ENCODE measurements at regions not wholly inside any gene's neighbourhood (a gene's known extent, or its start where the extent isn't known, plus 50 kb on each side); places are given as distances from the start of the nearest gene placed in this dataset.

DNA sequence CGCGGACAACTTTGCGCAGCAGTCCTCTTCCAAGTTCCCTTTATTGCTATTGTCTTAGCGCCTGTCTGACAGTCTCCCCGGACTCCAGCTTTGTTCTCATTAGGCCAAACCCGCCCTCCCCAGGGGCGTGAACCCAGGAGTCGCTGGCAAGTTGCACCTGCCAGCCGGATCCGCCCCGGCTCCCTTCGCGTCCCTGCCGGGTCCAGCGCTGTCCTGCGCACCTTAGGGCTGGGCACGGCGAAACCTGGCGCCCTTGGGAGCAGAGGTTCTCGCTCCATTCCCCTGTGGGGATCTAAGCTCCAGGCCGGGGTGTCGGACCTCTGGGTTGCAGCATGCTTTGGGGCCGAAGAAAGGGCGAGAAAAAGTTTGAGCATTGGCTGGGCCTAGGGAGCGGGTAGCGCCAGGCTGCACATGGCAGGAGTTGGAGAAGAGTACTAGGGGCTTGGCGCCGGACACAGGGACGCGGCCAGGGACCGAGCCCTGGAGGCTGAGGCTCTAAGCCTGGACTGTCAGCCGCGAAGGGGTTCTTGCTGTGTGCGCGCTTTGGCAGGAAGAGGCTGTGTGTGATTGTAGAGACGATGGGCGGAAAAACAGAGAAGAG, 335.1 kb upstream of the THRB start:
- CTCF ChIA-PET: no interaction called here
- Histone ChIP-seq H3K4me3 (ENCODE audit: low read depth, low read length) (peak overlapping the region; percentile 25), H3K27me3 (ENCODE audit: control insufficient read depth, insufficient read depth, low read length) (peaks cover 8% of the 10 kb centered on the region), H3K36me3 (ENCODE audit: control insufficient read depth, insufficient read depth, low read length) (no peaks in the 10 kb centered on the region)
- no peak for DNase-seq (ENCODE audit: low read depth)
- POLR2A ChIA-PET: no interaction called here
- TF ChIP-seq, protein P1, sequence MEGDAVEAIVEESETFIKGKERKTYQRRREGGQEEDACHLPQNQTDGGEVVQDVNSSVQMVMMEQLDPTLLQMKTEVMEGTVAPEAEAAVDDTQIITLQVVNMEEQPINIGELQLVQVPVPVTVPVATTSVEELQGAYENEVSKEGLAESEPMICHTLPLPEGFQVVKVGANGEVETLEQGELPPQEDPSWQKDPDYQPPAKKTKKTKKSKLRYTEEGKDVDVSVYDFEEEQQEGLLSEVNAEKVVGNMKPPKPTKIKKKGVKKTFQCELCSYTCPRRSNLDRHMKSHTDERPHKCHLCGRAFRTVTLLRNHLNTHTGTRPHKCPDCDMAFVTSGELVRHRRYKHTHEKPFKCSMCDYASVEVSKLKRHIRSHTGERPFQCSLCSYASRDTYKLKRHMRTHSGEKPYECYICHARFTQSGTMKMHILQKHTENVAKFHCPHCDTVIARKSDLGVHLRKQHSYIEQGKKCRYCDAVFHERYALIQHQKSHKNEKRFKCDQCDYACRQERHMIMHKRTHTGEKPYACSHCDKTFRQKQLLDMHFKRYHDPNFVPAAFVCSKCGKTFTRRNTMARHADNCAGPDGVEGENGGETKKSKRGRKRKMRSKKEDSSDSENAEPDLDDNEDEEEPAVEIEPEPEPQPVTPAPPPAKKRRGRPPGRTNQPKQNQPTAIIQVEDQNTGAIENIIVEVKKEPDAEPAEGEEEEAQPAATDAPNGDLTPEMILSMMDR (IDR thresholded peaks at IDR 0.05; ENCODE audit: insufficient read depth, low read depth, low read length): no peak

DNA sequence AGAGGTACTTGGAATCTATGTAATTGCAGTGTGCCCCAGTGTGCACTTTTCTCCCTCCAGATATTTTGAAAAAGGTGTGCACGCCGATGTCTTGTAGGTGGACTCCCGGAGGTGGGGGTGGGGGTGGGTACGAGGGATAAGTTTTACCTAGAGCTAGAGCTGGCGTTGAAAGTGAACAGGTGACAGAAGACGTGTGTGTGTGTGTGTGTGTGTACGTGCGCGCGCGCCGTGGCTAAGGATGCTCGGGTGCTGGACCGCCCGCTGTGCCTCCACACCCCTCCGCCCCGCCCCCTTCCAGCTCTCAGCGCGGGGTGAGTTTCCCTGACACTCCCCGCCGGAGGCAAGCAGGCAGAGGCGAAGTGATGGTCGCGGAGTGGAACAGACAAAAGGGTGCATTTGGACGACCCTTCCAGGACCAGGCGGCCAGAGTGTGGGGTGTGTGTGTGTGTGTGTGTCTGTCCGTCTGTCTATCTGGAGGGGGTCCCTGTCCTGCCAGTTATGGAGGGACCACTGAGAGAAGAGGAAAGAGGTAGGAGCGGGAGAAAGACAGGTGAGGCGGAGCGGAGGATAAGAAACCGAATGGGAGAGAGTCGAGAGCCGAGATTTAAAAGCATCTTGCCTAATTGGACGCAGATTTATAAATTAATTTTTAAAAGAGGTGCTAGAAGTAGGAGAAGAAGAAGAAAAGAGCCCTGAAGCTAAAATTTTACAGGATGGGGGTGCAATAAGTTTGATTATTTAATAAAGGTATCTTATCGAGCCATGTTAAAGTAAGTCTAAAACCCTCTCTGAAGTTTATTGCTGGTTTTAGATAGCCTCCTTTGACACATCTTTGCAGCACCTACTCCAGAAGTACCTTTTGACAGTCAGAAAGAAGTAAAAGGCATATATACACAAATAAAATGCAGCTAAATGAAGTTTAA, 335.8 kb upstream of the THRB start:
- TF ChIP-seq, protein P1 (IDR thresholded peaks at IDR 0.05; ENCODE audit: insufficient read depth, low read depth, low read length): no peak
- DNase-seq (ENCODE audit: low read depth): no peak
- H3K27me3 ChIP-seq (ENCODE audit: control insufficient read depth, insufficient read depth, low read length): peaks cover 8% of the 10 kb centered on the region
- ChIA-PET CTCF (interaction anchor here (0.6 kb wide), 1 partner anchor 1081 kb away, joined by 3 read pairs; no protein-coding TSS in a partner anchor), POLR2A (no interaction called here)
- H3K36me3 ChIP-seq (ENCODE audit: control insufficient read depth, insufficient read depth, low read length): no peaks in the 10 kb centered on the region
- H3K4me3 ChIP-seq (ENCODE audit: low read depth, low read length): no peak overlapping the region

DNA sequence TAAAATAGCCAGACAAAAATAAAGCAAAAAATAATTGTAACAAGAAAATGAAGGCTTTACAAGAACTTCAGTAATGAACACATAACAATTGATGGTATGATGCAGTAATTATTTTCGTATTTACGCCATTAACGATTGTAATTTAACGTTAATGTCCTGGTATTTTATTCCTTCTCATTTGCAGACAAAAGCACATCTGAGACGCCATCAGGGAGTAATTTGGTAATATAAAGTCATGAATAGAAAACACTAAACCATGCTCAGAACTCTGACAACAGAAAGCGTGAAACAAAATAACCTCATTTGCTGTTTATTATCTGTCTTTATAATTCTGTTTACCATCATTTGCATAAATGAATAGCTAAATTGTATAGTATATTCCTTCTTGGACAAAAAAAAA, 336.6 kb upstream of the THRB start:
- CTCF ChIA-PET: interaction anchor here (0.6 kb wide), 1 partner anchor 1080 kb away, joined by 3 read pairs; no protein-coding TSS in a partner anchor
- TF ChIP-seq, protein P1 (IDR thresholded peaks at IDR 0.05; ENCODE audit: insufficient read depth, low read depth, low read length): no peak
- no peak for DNase-seq (ENCODE audit: low read depth)
- Histone ChIP-seq H3K36me3 (ENCODE audit: control insufficient read depth, insufficient read depth, low read length) (no peaks in the 10 kb centered on the region), H3K4me3 (ENCODE audit: low read depth, low read length) (no peak overlapping the region), H3K27me3 (ENCODE audit: control insufficient read depth, insufficient read depth, low read length) (peaks cover 8% of the 10 kb centered on the region)
- POLR2A ChIA-PET: no interaction called here

DNA sequence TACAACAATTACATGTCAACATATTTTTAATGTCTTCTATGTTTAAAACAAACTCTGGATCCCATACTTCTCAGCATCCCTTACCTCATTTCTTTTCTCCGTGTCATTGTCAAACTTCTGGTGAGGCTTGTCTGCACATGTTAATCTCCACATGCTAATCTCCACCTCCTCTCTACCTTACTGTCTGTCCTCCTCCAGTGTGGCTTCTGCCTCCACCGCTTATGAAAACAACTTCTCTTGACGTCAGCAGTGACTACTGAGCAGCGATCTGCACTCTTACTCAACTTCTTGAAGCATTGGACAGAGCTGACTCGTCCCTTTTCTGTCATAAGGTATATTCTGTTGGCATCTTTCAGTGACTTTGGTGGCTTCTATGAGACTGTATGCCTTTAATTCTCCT, 338.2 kb upstream of the THRB start:
- no peak for DNase-seq (ENCODE audit: low read depth)
- H3K36me3 ChIP-seq (ENCODE audit: control insufficient read depth, insufficient read depth, low read length): no peaks in the 10 kb centered on the region
- TF ChIP-seq, protein P1 (IDR thresholded peaks at IDR 0.05; ENCODE audit: insufficient read depth, low read depth, low read length): no peak
- POLR2A ChIA-PET: no interaction called here
- no peak overlapping the region for H3K4me3 ChIP-seq (ENCODE audit: low read depth, low read length)
- CTCF ChIA-PET: no interaction called here
- peaks cover 8% of the 10 kb centered on the region for H3K27me3 ChIP-seq (ENCODE audit: control insufficient read depth, insufficient read depth, low read length)

DNA sequence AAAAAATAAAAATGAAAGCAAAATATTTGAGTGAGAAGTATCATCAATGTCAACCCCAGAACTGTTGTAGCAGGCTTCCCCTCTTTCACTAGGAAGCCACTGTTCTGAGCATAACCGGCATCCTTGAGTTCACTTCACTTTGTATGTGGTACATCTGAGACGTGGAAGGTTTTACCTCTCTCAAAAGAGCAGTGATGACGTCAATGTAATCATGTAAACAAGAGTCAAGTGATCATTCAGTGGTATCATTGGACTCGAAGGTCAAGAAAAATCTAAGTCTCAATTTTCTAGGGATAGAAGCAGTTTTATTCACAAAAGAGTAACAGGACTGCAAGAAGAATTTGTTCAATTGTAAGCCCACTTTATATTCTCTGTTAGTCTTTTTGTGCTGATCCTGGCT, 339.8 kb upstream of the THRB start:
- DNase-seq (ENCODE audit: low read depth): no peak
- Histone ChIP-seq H3K4me3 (ENCODE audit: low read depth, low read length) (no peak overlapping the region), H3K36me3 (ENCODE audit: control insufficient read depth, insufficient read depth, low read length) (no peaks in the 10 kb centered on the region), H3K27me3 (ENCODE audit: control insufficient read depth, insufficient read depth, low read length) (peaks cover 6% of the 10 kb centered on the region)
- ChIA-PET POLR2A (no interaction called here), CTCF (no interaction called here)
- TF ChIP-seq, protein P1 (IDR thresholded peaks at IDR 0.05; ENCODE audit: insufficient read depth, low read depth, low read length): no peak
